Peyer's patch (tissue), 4 donors: ENCODE measurements at regions not wholly inside any gene's neighbourhood (a gene's known extent, or its start where the extent isn't known, plus 50 kb on each side); places are given as distances from the start of the nearest gene placed in this dataset.

Experiments
- CTCF ChIP-seq, 6 experiments: fragments of 450-650 bp in 4 of 6; fragments of 200-600 bp in 2 of 6; sonication (generic) in 1 of 6; IDR thresholded peaks; one replicate each; pipeline ENCODE4 v1.5.1; 2017 to 2019; ENCODE audit warnings: antibody characterized with exemption in 6 of 6, mild to moderate bottlenecking in 3 of 6, moderate library complexity in 1 of 6
- POLR2A ChIP-seq, 2 donors: fragments of 450-650 bp; IDR thresholded peaks; one replicate each; pipeline ENCODE4 v1.5.1; 2017; ENCODE audit warnings: antibody characterized with exemption in 2 of 2, mild to moderate bottlenecking in 2 of 2, moderate library complexity in 2 of 2

GRCh38 chr1:102099916-102100315 is 103.2 kb upstream of the OLFM3 start:
- no peak for TF ChIP-seq CTCF (IDR thresholded peaks at IDR 0.05)
- TF ChIP-seq POLR2A (IDR thresholded peaks at IDR 0.05): no peak
